H1 (cell line): ENCODE measurements at regions not wholly inside any gene's neighbourhood (a gene's known extent, or its start where the extent isn't known, plus 50 kb on each side); places are given as distances from the start of the nearest gene placed in this dataset.

ENCODE experiments used
- CTCF ChIA-PET: fragments of 300-600 bp; sonication (Branson Sonifier 250); formaldehyde crosslinking; loops from one replicate; lab custom pipeline; 2021; ENCODE audit not compliant: partially characterized antibody; lab: Charles Lee
- POLR2A ChIA-PET: fragments of 300-600 bp; sonication (Branson Sonifier 250); formaldehyde crosslinking; loops from one replicate; lab custom pipeline; 2021; ENCODE audit warnings: inconsistent platforms; ENCODE audit not compliant: partially characterized antibody; lab: Charles Lee
- DNase-seq, 2 experiments: peaks; one replicate each; pipeline versions ENCODE4 v3.0.0 to v3.0.0-alpha.2; 2010 to 2022; ENCODE audit warnings: low spot score in 2 of 2, low read depth in 1 of 2, mixed read lengths in 1 of 2
- FAIRE-seq: peaks from 2 replicates; lab custom pipeline; 2011; peaks lifted over from hg19 to GRCh38; lab: Jason Lieb, UNC
- H2AFZ ChIP-seq: 2 replicates; pipeline ENCODE4 v1.8.1; 2012; ENCODE audit warnings: low read length, inconsistent platforms
- H2AK5ac ChIP-seq: 2 replicates; pipeline ENCODE4 v1.6.1; 2013; ENCODE audit warnings: low read depth, low read length
- H2BK120ac ChIP-seq: replicated peaks from 2 replicates; pipeline ENCODE3; 2013; ENCODE audit warnings: low read depth, low read length, inconsistent platforms
- H2BK12ac ChIP-seq: 2 replicates; pipeline ENCODE4 v1.6.1; 2013; ENCODE audit warnings: low read depth, low read length
- H2BK15ac ChIP-seq: 2 replicates; pipeline ENCODE4 v1.6.1; 2013; ENCODE audit warnings: low read length
- H2BK20ac ChIP-seq: 2 replicates; pipeline ENCODE4 v1.6.1; 2013; ENCODE audit warnings: low read length
- H2BK5ac ChIP-seq: 2 replicates; pipeline ENCODE4 v1.6.1; 2013; ENCODE audit warnings: low read depth, low read length
- H3K14ac ChIP-seq: 2 replicates; pipeline ENCODE4 v1.6.1; 2013; ENCODE audit warnings: inconsistent platforms; ENCODE audit not compliant: insufficient read length
- H3K18ac ChIP-seq: 2 replicates; pipeline ENCODE4 v1.6.1; 2013; ENCODE audit warnings: low read length; ENCODE audit errors: extremely low read depth
- H3K23ac ChIP-seq: 2 replicates; pipeline ENCODE4 v1.6.1; 2013; ENCODE audit warnings: inconsistent platforms; ENCODE audit not compliant: insufficient read length
- H3K23me2 ChIP-seq: 2 replicates; pipeline ENCODE4 v1.6.1; 2013; ENCODE audit warnings: low read depth, low read length
- H3K27ac ChIP-seq: 2 replicates; pipeline ENCODE4 v1.6.1; 2011; ENCODE audit warnings: low read depth, low read length, inconsistent platforms
- H3K27me3 ChIP-seq, 4 experiments: replicated peaks in 1 of 4; 1 replicate in 1 of 4; 2 replicates in 3 of 4; pipeline versions ENCODE4 v1.6.1 to v1.8.1; 2011 to 2013; ENCODE audit warnings: low read length in 3 of 4, mild to moderate bottlenecking in 3 of 4, inconsistent platforms in 2 of 4, mixed read lengths in 2 of 4, moderate library complexity in 1 of 4; ENCODE audit not compliant: control insufficient read depth in 3 of 4, insufficient read depth in 3 of 4; ENCODE audit errors: extremely low read depth in 1 of 4
- H3K36me3 ChIP-seq, 4 experiments: 2 replicates each; pipeline versions ENCODE4 v1.6.1 to v1.8.1; 2011 to 2013; ENCODE audit warnings: mild to moderate bottlenecking in 4 of 4, low read length in 3 of 4, moderate library complexity in 2 of 4, control low read depth in 1 of 4, inconsistent platforms in 1 of 4; ENCODE audit not compliant: insufficient read depth in 4 of 4, control insufficient read depth in 2 of 4
- H3K4ac ChIP-seq: replicated peaks from 2 replicates; pipeline ENCODE3; 2013; ENCODE audit warnings: low read length, low read depth, mixed read lengths, inconsistent platforms; ENCODE audit not compliant: insufficient read length
- H3K4me1 ChIP-seq, 4 experiments: replicated peaks in 1 of 4; 1 replicate in 1 of 4; 2 replicates in 3 of 4; pipeline versions ENCODE4 v1.6.1 to v1.8.1; 2011 to 2013; ENCODE audit warnings: low read length in 3 of 4, inconsistent platforms in 2 of 4, mixed read lengths in 1 of 4; ENCODE audit not compliant: insufficient read depth in 4 of 4, control insufficient read depth in 3 of 4
- H3K4me2 ChIP-seq, 2 experiments: 2 replicates each; pipeline versions ENCODE4 v1.6.1 to v1.8.1; 2011 to 2013; ENCODE audit warnings: low read depth in 2 of 2, low read length in 2 of 2, control low read depth in 1 of 2, inconsistent platforms in 1 of 2, mild to moderate bottlenecking in 1 of 2; ENCODE audit not compliant: insufficient read depth in 1 of 2
- H3K4me3 ChIP-seq, 4 experiments: fragments of 200-600, 300-600 bp in 1 of 4; sonication (generic), shearing (Covaris generic), sonication (Bioruptor Twin) in 1 of 4; 2 replicates each; pipeline versions ENCODE4 v1.5.1 to v1.8.1; 2011 to 2016; ENCODE audit warnings: low read length in 4 of 4, low read depth in 3 of 4, control low read depth in 2 of 4, inconsistent platforms in 2 of 4, mild to moderate bottlenecking in 2 of 4, mixed read lengths in 1 of 4, moderate library complexity in 1 of 4; ENCODE audit not compliant: insufficient read depth in 2 of 4; ENCODE audit errors: extremely low read depth in 1 of 4
- H3K56ac ChIP-seq: replicated peaks from 2 replicates; pipeline ENCODE3; 2013; ENCODE audit warnings: low read depth, mild to moderate bottlenecking, mixed read lengths, low read length, inconsistent platforms; ENCODE audit not compliant: insufficient read length
- H3K79me1 ChIP-seq: 2 replicates; pipeline ENCODE4 v1.6.1; 2013; ENCODE audit warnings: low read depth, low read length, control low read depth
- H3K79me2 ChIP-seq, 2 experiments: 2 replicates each; pipeline versions ENCODE4 v1.6.1 to v1.8.1; 2012 to 2013; ENCODE audit warnings: low read length in 2 of 2, mild to moderate bottlenecking in 2 of 2, inconsistent platforms in 1 of 2; ENCODE audit not compliant: insufficient read depth in 2 of 2, control insufficient read depth in 1 of 2
- H3K9ac ChIP-seq, 4 experiments: replicated peaks in 1 of 4; 1 replicate in 1 of 4; 2 replicates in 3 of 4; pipeline versions ENCODE4 v1.6.1 to v1.8.1; 2011 to 2013; ENCODE audit warnings: low read depth in 3 of 4, low read length in 3 of 4, control low read depth in 2 of 4, mild to moderate bottlenecking in 2 of 4, moderate library complexity in 2 of 4, inconsistent platforms in 1 of 4; ENCODE audit errors: extremely low read depth in 1 of 4
- H3K9me3 ChIP-seq, 2 experiments: 2 replicates each; pipeline versions ENCODE4 v1.6.1 to v1.8.1; 2012 to 2013; ENCODE audit warnings: mild to moderate bottlenecking in 2 of 2, moderate library complexity in 2 of 2, control low read depth in 1 of 2, inconsistent platforms in 1 of 2, low read depth in 1 of 2, low read length in 1 of 2, mixed read lengths in 1 of 2; ENCODE audit not compliant: insufficient read depth in 2 of 2
- H4K20me1 ChIP-seq, 2 experiments: replicated peaks in 1 of 2; 2 replicates each; pipeline versions ENCODE3 to v1.8.1; 2011 to 2013; ENCODE audit warnings: inconsistent platforms in 2 of 2, low read length in 2 of 2, mild to moderate bottlenecking in 1 of 2; ENCODE audit not compliant: insufficient read depth in 2 of 2, control insufficient read depth in 1 of 2
- H4K5ac ChIP-seq: 2 replicates; pipeline ENCODE4 v1.6.1; 2013; ENCODE audit warnings: low read length, low read depth, mixed read lengths, inconsistent platforms; ENCODE audit not compliant: insufficient read length
- H4K8ac ChIP-seq: 2 replicates; pipeline ENCODE4 v1.8.0; 2013; ENCODE audit warnings: mild to moderate bottlenecking, moderate library complexity, low read length, inconsistent platforms; ENCODE audit not compliant: insufficient read depth; ENCODE audit errors: extremely low read depth
- H4K91ac ChIP-seq: replicated peaks from 2 replicates; pipeline ENCODE3; 2013; ENCODE audit warnings: low read length, mixed read lengths, inconsistent platforms; ENCODE audit not compliant: insufficient read length
- BRCA1 ChIP-seq: IDR thresholded peaks from 2 replicates; pipeline ENCODE4 v1.6.1; 2012; ENCODE audit warnings: low read depth, low read length, improper control_type of control experiment
- CHD2 ChIP-seq: IDR thresholded peaks from 2 replicates; pipeline ENCODE4 v1.6.1; 2012; ENCODE audit warnings: low read length, improper control_type of control experiment
- E2F6 ChIP-seq: IDR thresholded peaks from 2 replicates; pipeline ENCODE4 v1.6.1; 2012; ENCODE audit warnings: inconsistent platforms
- FOSL1 ChIP-seq: IDR thresholded peaks from 2 replicates; pipeline ENCODE4 v1.6.1; 2011; ENCODE audit warnings: mild to moderate bottlenecking, low read depth, low read length, moderate library complexity; ENCODE audit not compliant: insufficient read depth
- GABPA ChIP-seq: IDR thresholded peaks from 2 replicates; pipeline ENCODE4 v1.6.1; 2011; ENCODE audit warnings: mild to moderate bottlenecking, low read length, moderate library complexity, borderline replicate concordance; ENCODE audit not compliant: insufficient read depth
- HDAC2 ChIP-seq, 2 experiments: fragments of 300-600 bp in 1 of 2; sonication (generic) in 1 of 2; IDR thresholded peaks; 2 replicates each; pipeline ENCODE4 v1.6.1; 2011 to 2012; ENCODE audit warnings: low read depth in 2 of 2, low read length in 2 of 2, mild to moderate bottlenecking in 2 of 2, moderate library complexity in 2 of 2, borderline replicate concordance in 1 of 2, inconsistent platforms in 1 of 2
- JUN ChIP-seq: IDR thresholded peaks from 2 replicates; pipeline ENCODE4 v1.6.1; 2011; ENCODE audit warnings: low read depth, mild to moderate bottlenecking, improper control_type of control experiment, low read length
- MAFK ChIP-seq: IDR thresholded peaks from 2 replicates; pipeline ENCODE4 v1.6.1; 2012; ENCODE audit warnings: low read depth, mild to moderate bottlenecking, improper control_type of control experiment, low read length
- PHF8 ChIP-seq: fragments of 200-600 bp; sonication (generic); conservative IDR thresholded peaks from 2 replicates; pipeline ENCODE4 v1.7.1; 2012; ENCODE audit warnings: low read depth, mild to moderate bottlenecking, inconsistent platforms, low read length, moderate library complexity
- RNF2 ChIP-seq: fragments of 200-900, 300-1000 bp; sonication (generic); IDR thresholded peaks from 2 replicates; pipeline ENCODE4 v1.7.1; 2016; ENCODE audit warnings: borderline replicate concordance, low read depth, mild to moderate bottlenecking, antibody characterized with exemption, low read length; ENCODE audit not compliant: poor library complexity, severe bottlenecking; ENCODE audit errors: missing control alignments
- SIRT6 ChIP-seq: IDR thresholded peaks from one replicate; pipeline ENCODE4 v1.7.1; 2012; ENCODE audit warnings: low read length, inconsistent platforms
- SRF ChIP-seq: IDR thresholded peaks from 2 replicates; pipeline ENCODE4 v1.6.1; 2011; ENCODE audit warnings: mild to moderate bottlenecking, low read depth, low read length, moderate library complexity
- TAF7 ChIP-seq: optimal IDR thresholded peaks from 2 replicates; pipeline ENCODE3; 2011; ENCODE audit warnings: low read depth, mild to moderate bottlenecking, inconsistent platforms, low read length, moderate library complexity, borderline replicate concordance
- TEAD4 ChIP-seq: IDR thresholded peaks from 2 replicates; pipeline ENCODE4 v1.6.1; 2012; ENCODE audit warnings: low read depth, low read length, inconsistent platforms, mixed read lengths
- WGBS, 2 experiments: shearing (Covaris generic) in 1 of 2; methylation state at CpG; one replicate each; pipeline versions ENCODE4 v1.1.6 to v1.1.7; 2013 to 2015; ENCODE audit warnings: low lambda C conversion rate in 2 of 2, mixed read lengths in 2 of 2, inconsistent platforms in 1 of 2, low coverage in 1 of 2, missing lambda C conversion rate in 1 of 2; ENCODE audit not compliant: insufficient replicate concordance in 2 of 2, insufficient coverage in 1 of 2, insufficient read length in 1 of 2; ENCODE audit errors: extremely low coverage in 1 of 2, missing lambda C conversion rate in 1 of 2; 5-methylcytosine and 5-hydroxymethylcytosine counted together

- Histone ChIP-seq H3K4me1 (no peaks in the 10 kb centered on the region), H2AFZ (no peak overlapping the region), H3K56ac (no peak overlapping the region), H2BK15ac (no peak overlapping the region), H3K36me3 (no peaks in the 10 kb centered on the region), H2BK20ac (no peak overlapping the region), H4K91ac (no peak overlapping the region), H3K79me1 (no peaks in the 10 kb centered on the region), H4K8ac (no peak overlapping the region), H2AK5ac (no peak overlapping the region), H2BK120ac (no peak overlapping the region), H3K18ac (no peak overlapping the region), H2BK12ac (no peak overlapping the region), H2BK5ac (no peak overlapping the region), H3K23me2 (no peaks in the 10 kb centered on the region), H3K9me3 (no peaks in the 10 kb centered on the region), H3K27me3 (no peaks in the 10 kb centered on the region), H3K4me2 (no peak overlapping the region), H4K5ac (no peak overlapping the region), H3K4me3 (no peak overlapping the region), H3K14ac (no peak overlapping the region), H3K9ac (no peak overlapping the region), H3K27ac (no peak overlapping the region), H3K23ac (no peak overlapping the region), H3K4ac (no peak overlapping the region), H3K79me2 (no peaks in the 10 kb centered on the region), H4K20me1 (no peaks in the 10 kb centered on the region)
- ChIA-PET POLR2A (no interaction called here), CTCF (interaction anchor here (1.0 kb wide), 1 partner anchor 21 kb away, joined by 3 read pairs; no protein-coding TSS in a partner anchor)
- no peak for FAIRE-seq
- DNase-seq = no peak
- WGBS, 2 experiments = 87% methylated on average over 4 of the region's 4 CpGs; no CpG with 5 or more reads in 1 of the 2 experiments
- no peak for TF ChIP-seq PHF8
- no peak for TF ChIP-seq TEAD4
- no peak for TF ChIP-seq SIRT6
- no peak for TF ChIP-seq JUN
- no peak for TF ChIP-seq E2F6
- TF ChIP-seq SRF = no peak
- no peak for TF ChIP-seq CHD2
- TF ChIP-seq GABPA = no peak
- TF ChIP-seq FOSL1 = no peak
- no peak for TF ChIP-seq TAF7
- TF ChIP-seq BRCA1 = no peak
- TF ChIP-seq HDAC2 (IDR thresholded peaks at IDR 0.05; ENCODE audit: borderline replicate concordance in 1 of 2, low read depth in 2 of 2, low read length in 2 of 2) = no peak
- TF ChIP-seq MAFK = no peak
- no peak for TF ChIP-seq RNF2
These were observed 188.1 kb downstream of the IPO8 start for GRCh38 chr12:30507576-30507975.
